ENCODE measurements at regions not wholly inside any gene's neighbourhood (a gene's known extent, or its start where the extent isn't known, plus 50 kb on each side); places are given as distances from the start of the nearest gene placed in this dataset.

DNA sequence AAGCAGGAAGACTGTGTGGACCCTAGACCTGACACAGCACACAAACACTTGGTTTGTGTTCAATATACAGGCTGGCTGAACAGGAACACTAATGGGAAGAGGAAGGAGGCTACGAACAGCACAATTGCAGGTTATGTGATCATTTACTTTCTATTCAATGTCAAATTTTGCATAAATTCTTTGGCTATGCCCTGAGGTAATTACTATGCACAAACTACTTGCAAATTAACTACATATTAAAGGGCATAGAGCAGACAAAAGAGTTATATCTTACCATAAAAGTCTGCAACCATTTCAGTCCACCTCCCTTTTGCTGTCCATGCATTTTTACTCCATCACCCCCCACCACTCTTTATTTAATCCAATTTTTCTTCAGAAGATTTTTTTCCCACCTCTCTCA lies 291.2 kb upstream of the TMTC1 start:
- DNase-seq: no peak

DNA sequence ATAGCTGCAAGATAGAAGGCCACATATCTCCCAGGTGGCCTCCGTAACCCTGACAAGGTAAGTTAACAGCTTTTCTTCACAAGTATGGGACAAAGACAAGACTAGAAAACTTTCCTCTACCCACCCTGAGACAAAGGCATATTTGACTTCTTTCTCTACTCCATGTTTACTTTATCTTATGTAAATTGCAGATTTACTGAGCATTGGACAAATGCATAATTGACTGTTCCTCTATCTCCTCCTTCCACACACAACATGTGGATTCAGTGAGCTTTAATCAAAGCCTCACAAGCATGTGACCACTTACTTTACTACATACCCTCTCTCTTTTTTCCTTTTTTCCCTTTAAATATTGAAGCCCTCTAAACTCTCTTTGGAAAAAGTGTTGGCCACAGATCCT lies 289.1 kb upstream of the TMTC1 start:
- DNase-seq: no peak

GRCh38 chr12:30067146-30067545 lies 283.4 kb upstream of the TMTC1 start:
- no peak for DNase-seq

- no peak for DNase-seq
These were observed 281.2 kb upstream of the TMTC1 start for GRCh38 chr12:30064906-30065305.

DNA sequence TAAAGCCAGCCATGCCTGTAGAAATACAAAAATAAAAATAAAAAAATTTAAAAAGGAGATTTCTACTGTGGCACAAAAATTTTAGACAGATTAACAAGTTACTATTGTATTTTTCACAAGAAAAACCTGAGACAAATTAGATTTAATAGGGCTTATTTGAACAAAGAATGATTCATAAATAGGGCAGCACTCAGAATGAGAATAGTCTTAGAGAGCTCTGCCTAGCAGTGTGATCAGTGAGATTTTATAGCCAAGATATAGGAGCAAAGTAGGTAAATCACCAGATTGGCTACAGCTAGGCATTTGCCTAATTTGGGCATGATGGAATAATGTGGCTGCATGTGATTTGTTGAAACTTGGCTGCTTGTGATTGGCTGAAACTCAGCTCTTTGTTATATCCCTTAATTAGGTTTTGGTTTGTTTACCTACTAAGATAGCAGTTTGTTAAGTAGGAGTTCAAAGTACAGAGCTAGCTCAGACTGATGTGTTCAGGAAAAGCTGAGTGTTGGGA lies 279.7 kb upstream of the TMTC1 start:
- DNase-seq: no peak

- DNase-seq: no peak
These were observed 264.6 kb upstream of the TMTC1 start for GRCh38 chr12:30048371-30048770.

DNA sequence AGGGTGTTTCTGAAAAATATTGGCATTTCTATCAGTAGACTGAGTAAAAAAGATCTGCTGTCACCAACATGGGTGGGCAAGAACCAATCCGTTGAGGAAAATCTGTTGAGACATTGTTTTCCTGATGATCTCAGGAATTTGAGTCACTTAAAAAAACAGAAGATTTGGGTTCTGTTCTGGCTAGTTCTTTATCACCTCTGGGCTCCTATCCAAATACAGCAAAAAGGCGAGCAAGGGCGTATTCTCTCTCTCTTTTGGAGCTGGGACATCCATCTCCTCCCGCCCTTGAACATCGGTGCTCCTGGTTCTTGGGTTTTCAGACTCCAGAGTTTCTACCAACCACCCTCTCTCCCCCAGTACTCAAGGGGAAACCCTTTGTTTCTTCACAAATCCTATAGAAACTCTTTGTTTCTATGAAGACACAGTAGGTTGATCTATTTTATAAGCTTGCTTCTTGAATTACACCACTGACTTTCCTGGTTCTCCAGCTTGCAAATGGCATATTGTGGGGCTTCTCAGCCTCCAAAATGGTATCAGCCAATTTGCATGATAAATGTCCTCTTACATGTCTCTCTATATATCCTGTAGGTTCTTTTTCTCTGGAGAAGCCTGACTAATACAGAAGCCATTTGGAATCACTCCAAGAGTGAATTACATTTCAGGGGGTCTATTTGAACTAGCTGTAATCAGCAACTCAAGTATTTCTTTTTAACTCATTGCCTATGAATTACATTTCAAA lies 263.9 kb upstream of the TMTC1 start:
- DNase-seq: no peak

DNA sequence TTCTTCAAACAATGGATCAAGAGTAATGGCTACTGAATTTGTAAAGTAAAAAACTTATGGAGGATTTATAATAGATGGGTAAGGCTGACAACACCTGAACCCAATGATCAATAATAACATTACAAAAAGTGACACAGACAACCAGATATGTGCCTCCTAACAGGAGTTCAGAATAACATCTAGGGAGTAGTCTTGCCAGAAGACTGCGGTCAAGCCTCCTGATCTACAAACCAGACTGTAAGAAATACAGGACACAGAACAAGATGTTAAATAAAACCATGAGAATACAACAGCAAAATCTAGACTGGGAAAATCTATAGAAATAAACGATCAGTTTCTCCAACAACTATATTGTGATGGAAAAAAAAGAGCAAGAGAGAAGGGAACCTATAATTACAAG lies 262.6 kb upstream of the TMTC1 start:
- DNase-seq: no peak

- no peak for DNase-seq
These were observed 261.4 kb upstream of the TMTC1 start for GRCh38 chr12:30045171-30045570.

DNA sequence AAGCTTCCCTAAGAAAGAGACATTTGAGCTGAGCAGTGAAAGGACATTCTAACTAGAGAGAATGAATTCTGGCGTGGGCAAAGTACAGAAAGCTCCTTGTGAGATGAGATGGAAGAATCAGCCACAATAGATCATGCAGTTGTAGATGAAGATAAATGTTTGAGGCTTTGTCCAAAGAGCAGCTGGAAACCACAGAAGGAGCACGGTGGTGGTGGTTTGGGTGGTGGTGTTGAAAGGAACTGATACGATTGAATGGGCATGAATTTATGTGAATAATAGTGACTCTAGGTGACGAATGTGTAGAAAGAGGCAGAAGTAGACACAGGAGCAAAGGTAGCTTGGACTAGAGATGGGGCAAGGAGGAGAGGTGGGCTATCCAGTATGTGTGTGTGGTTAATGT lies 260.5 kb upstream of the TMTC1 start:
- DNase-seq: no peak

GRCh38 chr12:30043151-30043847 lies 259.6 kb upstream of the TMTC1 start:
- DNase-seq: no peak

GRCh38 chr12:30041096-30041495 lies 257.4 kb upstream of the TMTC1 start:
- no peak for DNase-seq

GRCh38 chr12:30030693-30031374 lies 247.1 kb upstream of the TMTC1 start:
- no peak for DNase-seq

DNA sequence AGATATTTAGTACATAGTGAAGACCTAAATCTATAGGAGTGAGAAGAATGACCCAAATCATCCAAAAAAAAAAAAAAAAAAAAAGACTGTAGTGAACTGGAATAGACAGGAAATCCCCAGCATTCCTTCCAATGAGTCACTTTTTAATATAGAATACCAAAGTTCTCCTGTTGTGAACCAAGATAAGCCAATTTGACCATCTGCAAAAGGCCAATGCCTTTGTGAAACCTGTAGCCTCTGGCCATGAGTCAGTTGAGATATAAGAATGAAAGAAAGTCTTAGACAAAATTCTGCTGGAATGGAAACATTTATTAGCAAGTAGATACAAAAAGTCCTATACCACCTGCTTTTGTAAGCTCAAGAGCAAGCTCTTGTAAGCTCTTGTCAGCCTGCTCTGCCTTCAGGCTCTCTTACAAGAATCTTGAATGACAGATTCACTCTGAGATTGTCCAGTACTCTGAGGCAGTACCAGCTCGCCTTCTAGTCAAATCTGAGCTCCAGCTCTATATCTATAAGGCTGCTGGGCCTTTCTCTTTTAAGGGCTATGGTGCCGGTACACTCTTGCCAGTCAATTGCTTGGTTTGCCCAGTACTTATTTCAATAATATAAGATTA lies 243.0 kb upstream of the TMTC1 start:
- no peak for DNase-seq

GRCh38 chr12:30025317-30025716 lies 241.6 kb upstream of the TMTC1 start:
- DNase-seq: no peak

DNA sequence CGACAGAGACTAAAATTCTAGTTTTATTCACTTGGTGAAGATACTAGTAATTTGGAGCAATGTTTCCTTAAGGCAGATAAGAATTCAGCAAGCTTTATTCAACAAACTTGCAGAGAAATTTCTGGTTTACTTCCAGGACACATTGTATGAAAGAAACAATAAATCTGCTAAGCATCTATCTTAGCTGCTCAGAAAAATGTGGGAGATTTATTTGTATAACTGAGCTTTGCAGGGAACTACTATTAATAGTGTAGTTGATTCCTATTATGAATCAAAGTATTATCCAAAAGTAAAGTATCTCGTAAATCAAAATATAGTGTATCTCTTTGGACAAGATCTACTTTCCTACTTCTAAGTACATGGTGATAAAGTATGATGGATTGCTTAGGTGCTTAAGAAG lies 239.4 kb upstream of the TMTC1 start:
- no peak for DNase-seq

GRCh38 chr12:30021051-30021833 lies 237.5 kb upstream of the TMTC1 start:
- DNase-seq: no peak

DNA sequence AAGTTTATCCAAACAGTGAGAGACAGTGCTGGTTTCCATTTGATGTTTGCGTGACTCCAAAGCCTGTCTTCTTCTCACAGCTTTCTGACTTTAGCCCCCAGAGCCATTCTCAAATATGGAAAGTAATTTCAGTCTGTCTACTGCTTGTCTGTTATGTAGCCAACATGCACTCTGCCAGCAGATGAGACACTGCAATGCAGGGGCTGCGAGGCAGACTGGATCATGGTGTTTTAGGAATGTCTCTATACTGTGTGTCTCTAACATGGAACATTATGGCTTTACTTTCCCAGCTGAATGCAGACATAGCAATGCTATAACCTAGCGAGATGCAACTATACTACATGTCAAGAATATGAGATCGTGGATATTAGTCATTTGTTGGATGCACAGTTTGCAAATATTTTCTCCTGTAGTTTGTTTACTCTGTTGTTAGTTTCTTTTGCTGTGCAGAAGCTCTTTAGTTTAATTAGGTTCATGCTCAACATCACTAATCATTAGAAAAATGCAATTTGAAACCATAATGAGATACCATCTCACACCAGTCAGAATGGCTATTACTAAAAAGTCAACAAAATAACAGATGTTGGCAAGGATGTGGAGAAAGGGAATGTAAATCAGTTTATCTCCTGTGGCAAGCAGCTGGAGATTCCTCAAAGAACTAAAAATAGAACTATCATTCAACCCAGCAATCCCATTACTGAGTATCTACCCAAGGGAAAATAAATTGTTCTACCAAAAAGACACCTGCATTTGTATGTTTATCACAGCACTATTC lies 235.8 kb upstream of the TMTC1 start:
- peak; percentile 61 for DNase-seq

DNA sequence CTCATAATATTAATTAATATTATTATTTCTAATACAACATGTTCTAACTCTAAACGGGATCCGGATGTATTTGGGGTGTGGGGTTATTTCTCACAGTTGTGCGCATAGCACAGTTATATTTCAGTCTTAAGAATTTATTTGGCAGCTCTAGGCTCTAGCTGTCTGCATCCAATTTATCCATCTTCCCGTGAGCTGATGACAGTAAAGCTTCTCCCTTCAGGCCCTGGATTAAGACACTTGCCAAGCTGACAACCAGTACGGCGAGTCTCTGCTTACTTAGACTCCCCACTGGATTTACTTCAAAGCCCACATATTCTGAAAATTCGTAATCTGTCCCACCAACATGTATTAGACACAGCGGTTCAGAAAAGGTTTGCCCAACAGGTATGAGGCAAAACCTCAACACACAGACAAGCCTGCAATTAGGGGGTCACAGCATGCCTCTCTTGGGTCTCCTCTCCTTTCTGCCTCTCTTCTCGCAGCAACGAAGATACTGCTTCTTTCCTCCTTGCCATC lies 232.9 kb upstream of the TMTC1 start:
- no peak for DNase-seq

GRCh38 chr12:30015631-30016337 lies 232.0 kb upstream of the TMTC1 start:
- DNase-seq: no peak

- DNase-seq: no peak
These were observed 231.2 kb upstream of the TMTC1 start for GRCh38 chr12:30014991-30015390.

All from NCI-H1694 (cell line).